ENCODE measurements at regions not wholly inside any gene's neighbourhood (a gene's known extent, or its start where the extent isn't known, plus 50 kb on each side); places are given as distances from the start of the nearest gene placed in this dataset.
"Not testable (repeated sequence)": the region's sequence is repeated elsewhere in the genome, so short reads cannot be mapped to it uniquely, and the experiment has no call there.

DNA sequence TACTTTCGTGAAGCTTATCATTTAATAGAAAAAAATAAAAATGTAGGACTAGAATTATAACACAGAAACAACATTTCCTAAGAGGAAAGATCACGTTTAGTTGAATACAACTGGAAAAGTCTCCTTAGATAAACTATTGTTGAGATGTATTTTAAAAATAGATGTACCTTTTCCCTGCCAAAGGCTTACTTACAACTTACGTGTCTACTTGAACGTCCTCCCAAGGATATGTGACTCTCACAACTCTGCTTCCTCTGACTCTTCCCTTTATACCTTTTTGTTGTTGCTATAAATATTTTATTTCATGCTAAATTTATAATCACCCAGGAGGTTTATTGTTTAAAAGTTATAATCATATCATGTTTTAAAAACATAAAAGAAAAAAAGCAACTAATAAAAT, 908.0 kb upstream of the ROBO1 start:
- H3K4me1 Mint-ChIP-seq (ENCODE audit: low read depth in 2 of 2) = no peaks in the 10 kb centered on the region
- no peak overlapping the region for H3K27ac Mint-ChIP-seq
- no peaks in the 10 kb centered on the region for H3K27me3 Mint-ChIP-seq
- peaks cover 3 to 4% of the 10 kb centered on the region in 2 donors for H3K9me3 Mint-ChIP-seq
- no peaks in the 10 kb centered on the region for H3K36me3 Mint-ChIP-seq (ENCODE audit: insufficient read depth)
- H3K4me3 Mint-ChIP-seq = no peak overlapping the region
- DNase-seq (no peak), ATAC-seq (replicated peaks) (no peak)

DNA sequence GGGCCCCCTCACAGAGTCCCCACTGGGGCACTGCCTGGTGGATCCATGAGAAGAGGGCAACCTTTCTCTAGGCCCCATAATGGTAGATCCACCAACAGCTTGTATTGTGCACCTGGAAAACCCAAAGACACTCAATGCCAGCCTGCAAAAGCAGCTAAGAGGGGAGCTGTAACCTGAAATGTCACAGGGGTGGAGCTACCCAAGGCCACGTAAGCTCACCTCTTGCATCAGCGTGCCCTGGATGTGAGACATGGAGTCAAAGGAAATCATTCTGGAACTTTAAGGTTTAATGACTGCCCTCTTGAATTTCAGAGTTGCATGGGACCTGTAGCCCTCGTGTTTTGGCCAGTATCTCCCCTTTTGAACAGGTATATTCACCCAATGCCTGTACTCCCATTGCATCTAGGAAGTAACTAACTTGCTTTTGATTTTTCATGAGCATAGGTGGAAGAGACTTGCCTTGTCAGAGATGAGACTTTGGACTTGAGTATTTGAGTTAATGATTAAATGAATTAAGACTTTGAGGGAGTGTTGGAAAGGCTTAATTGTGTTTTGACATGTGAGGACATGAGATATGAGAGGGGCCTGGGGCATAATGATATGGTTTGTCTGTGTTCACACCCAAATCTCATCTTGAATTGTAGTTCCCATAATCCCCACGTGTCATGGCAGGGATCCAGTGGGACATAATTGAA, 900.9 kb upstream of the ROBO1 start:
- ATAC-seq (replicated peaks) (no peak), DNase-seq (no peak)
- Mint-ChIP-seq H3K4me1 (ENCODE audit: low read depth in 2 of 2) (no peaks in the 10 kb centered on the region), H3K27me3 (no peaks in the 10 kb centered on the region), H3K9me3 (peaks cover 9 to 21% of the 10 kb centered on the region in 2 donors), H3K27ac (no peak overlapping the region), H3K4me3 (no peak overlapping the region), H3K36me3 (ENCODE audit: insufficient read depth) (no peaks in the 10 kb centered on the region)

DNA sequence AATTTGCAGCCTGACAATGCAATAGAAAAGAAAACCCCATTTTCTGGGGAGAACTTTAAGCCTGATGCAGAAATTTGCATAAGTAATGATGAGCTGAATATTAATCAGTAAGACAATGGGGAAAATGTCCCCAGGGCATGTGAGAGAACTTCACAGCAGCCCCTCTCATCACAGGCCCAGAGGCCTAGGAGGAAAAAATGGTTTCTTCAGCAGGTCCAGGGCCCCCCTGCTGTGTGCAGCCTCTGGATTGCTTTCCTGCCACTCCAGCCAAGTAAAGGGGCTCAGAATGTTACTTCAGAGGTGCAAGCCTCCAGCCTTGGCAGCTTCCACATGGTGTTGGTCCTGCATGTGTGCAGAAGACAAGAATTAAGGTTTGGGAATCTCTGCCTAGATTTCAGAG, 900.3 kb upstream of the ROBO1 start:
- Mint-ChIP-seq H3K4me1 (ENCODE audit: low read depth in 2 of 2) (no peaks in the 10 kb centered on the region), H3K9me3 (peaks cover 9 to 21% of the 10 kb centered on the region in 2 donors), H3K27ac (no peak overlapping the region), H3K27me3 (no peaks in the 10 kb centered on the region), H3K4me3 (no peak overlapping the region), H3K36me3 (ENCODE audit: insufficient read depth) (no peaks in the 10 kb centered on the region)
- no peak for DNase-seq
- ATAC-seq (replicated peaks) = no peak

DNA sequence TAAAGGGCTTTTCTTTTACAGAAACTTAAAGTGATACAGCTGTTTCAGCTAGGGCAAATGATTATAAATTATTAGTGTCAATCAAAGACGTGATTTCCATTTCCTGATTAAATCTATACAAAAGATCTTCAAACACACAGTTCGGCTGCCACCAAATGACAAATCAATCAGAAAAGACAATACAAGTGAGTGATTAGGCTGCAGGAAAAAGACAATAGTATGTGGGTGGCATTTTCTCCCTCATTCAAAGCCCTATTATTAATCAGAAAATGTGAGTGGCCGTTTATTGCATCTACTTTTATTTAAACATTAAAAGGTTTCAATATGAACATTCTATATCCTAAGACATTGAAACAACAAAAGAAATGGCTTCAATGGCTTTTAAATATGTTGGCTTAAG, 895.6 kb upstream of the ROBO1 start:
- Mint-ChIP-seq H3K36me3 (ENCODE audit: insufficient read depth) (peaks cover 3% of the 10 kb centered on the region), H3K4me3 (no peak overlapping the region), H3K4me1 (ENCODE audit: low read depth in 2 of 2) (no peaks in the 10 kb centered on the region), H3K27ac (no peak overlapping the region), H3K27me3 (no peaks in the 10 kb centered on the region), H3K9me3 (peaks cover 0 to 13% of the 10 kb centered on the region in 2 donors)
- DNase-seq = no peak
- no peak for ATAC-seq (replicated peaks)

DNA sequence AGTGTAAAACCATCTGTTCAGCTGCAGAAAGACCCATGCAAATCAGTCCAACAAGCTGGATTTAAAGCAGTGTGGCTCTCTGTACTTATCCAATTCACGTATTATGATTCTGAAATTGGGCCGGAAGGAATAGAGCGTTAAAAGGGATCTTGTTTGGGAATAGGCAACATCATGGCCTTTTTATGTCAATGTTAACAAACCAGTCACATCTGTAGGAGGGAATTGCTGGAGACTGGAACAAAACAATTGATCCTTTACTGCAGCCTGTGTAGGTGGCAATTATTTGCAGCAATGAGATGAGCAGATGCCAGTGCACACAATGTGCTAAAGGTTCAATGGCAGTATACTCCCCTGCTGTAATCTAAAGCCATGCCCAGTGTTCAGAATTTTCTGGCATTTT, 887.4 kb upstream of the ROBO1 start:
- Mint-ChIP-seq H3K27me3 (no peaks in the 10 kb centered on the region), H3K36me3 (ENCODE audit: insufficient read depth) (no peaks in the 10 kb centered on the region), H3K27ac (no peak overlapping the region), H3K4me3 (no peak overlapping the region), H3K9me3 (peaks cover 15 to 17% of the 10 kb centered on the region in 2 donors), H3K4me1 (ENCODE audit: low read depth in 2 of 2) (no peaks in the 10 kb centered on the region)
- no peak for DNase-seq
- ATAC-seq (replicated peaks) = no peak

DNA sequence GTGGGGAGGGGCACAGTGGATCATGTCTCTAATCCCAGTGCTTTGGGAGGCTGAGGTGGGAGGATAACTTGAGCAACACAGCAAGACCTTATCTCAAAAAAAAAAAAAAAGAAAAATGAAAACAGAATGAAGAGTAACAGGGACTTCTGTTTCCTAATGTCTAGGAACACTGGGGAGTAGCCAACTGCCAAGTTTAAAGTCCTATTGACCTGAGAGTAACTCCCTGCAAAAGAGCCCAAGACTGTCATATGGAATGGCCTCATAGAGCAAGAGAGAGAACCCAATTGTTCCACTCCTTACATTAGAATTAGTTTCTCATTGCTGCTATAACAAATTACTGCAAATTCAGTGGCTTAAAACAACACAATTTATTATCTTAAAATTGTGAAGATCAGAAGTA, 881.4 kb upstream of the ROBO1 start:
- peaks cover 15 to 26% of the 10 kb centered on the region in 2 donors for H3K9me3 Mint-ChIP-seq
- H3K4me3 Mint-ChIP-seq = no peak overlapping the region
- H3K27me3 Mint-ChIP-seq = no peaks in the 10 kb centered on the region
- no peak for ATAC-seq (replicated peaks)
- no peak overlapping the region for H3K27ac Mint-ChIP-seq
- no peaks in the 10 kb centered on the region for H3K36me3 Mint-ChIP-seq (ENCODE audit: insufficient read depth)
- no peak for DNase-seq
- no peaks in the 10 kb centered on the region for H3K4me1 Mint-ChIP-seq (ENCODE audit: low read depth in 2 of 2)

DNA sequence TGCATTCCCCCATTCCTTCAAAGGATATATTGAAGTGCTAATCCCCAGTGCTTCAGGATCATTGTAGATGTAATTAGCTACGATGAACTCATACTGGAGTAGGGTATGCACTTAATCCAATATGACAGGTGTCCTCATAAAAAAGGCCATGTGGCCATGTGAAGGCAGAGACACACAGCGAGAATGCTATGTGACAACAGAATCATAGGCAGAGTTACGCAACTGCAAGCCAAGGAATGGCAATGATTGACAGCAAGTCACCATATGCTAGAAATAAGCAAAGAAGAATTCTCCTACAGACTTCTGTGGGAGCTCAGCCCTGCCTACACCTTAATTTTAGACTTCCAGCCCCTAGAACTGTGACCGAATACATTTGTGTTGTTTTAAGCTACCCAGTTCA, 875.6 kb upstream of the ROBO1 start:
- DNase-seq = no peak
- H3K4me3 Mint-ChIP-seq = no peak overlapping the region
- H3K4me1 Mint-ChIP-seq (ENCODE audit: low read depth in 2 of 2) = no peaks in the 10 kb centered on the region
- H3K27ac Mint-ChIP-seq = no peak overlapping the region
- H3K27me3 Mint-ChIP-seq = no peaks in the 10 kb centered on the region
- ATAC-seq (replicated peaks) = no peak
- peaks cover 14 to 31% of the 10 kb centered on the region in 2 donors for H3K9me3 Mint-ChIP-seq
- H3K36me3 Mint-ChIP-seq (ENCODE audit: insufficient read depth) = no peaks in the 10 kb centered on the region

DNA sequence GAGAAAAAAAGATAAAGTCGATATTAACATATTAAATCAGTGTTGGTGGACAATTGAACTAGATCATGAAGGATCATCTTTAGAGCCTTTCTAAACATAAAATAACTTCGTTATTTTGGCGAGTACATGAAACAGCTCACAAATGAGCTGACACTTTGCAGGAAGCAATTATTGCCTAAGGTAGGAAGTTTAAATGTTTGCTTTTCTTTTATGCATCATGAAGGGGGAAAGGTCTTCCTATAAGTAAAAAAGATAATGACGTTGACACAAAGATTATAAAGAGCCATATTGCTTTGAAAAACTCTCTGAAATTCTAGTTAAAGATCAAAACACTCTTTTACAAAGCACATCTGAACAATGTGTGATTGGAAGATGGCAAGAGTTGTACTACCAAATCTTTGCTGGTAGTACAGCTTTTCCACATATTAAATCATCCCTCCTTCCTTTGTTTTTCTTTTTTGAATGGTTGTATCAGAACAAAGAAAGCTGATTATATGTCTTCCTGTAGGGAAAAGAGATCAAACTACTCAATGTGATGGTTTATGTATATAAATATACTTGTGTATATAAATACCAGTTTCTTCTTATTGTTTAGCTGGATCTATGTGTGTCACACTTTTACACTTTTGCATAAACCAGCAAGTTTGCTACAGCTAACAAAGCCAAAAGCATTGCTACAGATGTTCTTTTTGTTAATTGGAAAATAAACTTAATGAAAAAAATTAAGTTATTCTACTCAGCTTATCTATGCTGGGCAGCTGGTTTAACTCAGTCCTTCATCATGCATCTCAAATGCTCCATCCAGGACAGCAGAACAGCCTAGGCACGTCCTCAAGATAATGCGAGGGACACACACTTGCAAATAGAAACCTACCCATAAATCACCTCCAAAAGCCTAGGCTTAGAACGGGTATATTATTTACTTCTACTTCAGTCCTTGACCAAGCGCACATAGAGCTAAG, 850.8 kb upstream of the ROBO1 start:
- Mint-ChIP-seq H3K4me1 (ENCODE audit: low read depth in 2 of 2) (no peaks in the 10 kb centered on the region), H3K27me3 (no peaks in the 10 kb centered on the region), H3K9me3 (no peaks in the 10 kb centered on the region), H3K36me3 (ENCODE audit: insufficient read depth) (no peaks in the 10 kb centered on the region), H3K4me3 (no peak overlapping the region), H3K27ac (no peak overlapping the region)
- ATAC-seq (replicated peaks) = no peak
- no peak for DNase-seq

DNA sequence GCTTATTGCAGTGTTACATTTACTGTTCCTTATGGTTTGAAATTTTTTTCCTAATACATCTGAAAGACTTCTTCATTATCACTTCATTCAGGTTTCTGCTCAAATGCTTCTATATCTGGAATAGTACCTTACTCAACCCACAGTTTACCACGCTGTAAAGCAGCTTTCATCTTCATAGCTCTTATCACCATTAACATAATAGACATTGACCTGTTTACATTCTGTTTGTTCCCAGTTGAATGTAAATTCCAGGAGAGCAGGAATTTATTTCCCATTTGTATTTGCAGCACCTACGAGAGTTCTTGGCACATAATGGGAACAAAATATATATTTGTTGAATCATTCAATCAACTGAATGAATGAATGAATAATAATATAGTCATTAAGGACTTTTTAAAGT, 844.6 kb upstream of the ROBO1 start:
- Mint-ChIP-seq H3K9me3 (peaks cover 2 to 7% of the 10 kb centered on the region in 2 donors), H3K4me3 (no peak overlapping the region), H3K27me3 (no peaks in the 10 kb centered on the region), H3K36me3 (ENCODE audit: insufficient read depth) (no peaks in the 10 kb centered on the region), H3K27ac (no peak overlapping the region), H3K4me1 (ENCODE audit: low read depth in 2 of 2) (no peaks in the 10 kb centered on the region)
- ATAC-seq (replicated peaks) = no peak
- no peak for DNase-seq

DNA sequence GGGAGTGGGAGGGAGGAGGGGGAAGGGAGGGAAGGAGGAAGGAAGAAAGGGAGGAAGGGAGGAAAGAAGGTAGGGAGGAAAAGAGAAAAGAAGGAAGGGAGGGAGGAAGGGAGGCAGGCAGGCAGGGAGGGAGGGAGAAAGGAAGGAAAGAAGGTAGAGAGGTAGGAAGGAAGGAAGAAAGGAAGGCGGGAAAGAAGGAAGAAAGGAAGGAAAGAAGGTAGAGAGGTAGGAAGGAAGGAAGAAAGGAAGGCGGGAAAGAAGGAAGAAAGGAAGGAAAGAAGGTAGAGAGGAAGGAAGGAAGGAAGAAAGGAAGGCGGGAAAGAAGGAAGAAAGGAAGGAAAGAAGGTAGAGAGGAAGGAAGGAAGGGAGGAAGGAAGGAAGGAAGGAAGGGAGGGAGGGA, 840.3 kb upstream of the ROBO1 start:
- not testable (repeated sequence) for H3K27me3 Mint-ChIP-seq; H3K27ac Mint-ChIP-seq; H3K4me3 Mint-ChIP-seq; ATAC-seq (replicated peaks); H3K36me3 Mint-ChIP-seq (ENCODE audit: insufficient read depth); DNase-seq; H3K9me3 Mint-ChIP-seq; H3K4me1 Mint-ChIP-seq (ENCODE audit: low read depth in 2 of 2)

DNA sequence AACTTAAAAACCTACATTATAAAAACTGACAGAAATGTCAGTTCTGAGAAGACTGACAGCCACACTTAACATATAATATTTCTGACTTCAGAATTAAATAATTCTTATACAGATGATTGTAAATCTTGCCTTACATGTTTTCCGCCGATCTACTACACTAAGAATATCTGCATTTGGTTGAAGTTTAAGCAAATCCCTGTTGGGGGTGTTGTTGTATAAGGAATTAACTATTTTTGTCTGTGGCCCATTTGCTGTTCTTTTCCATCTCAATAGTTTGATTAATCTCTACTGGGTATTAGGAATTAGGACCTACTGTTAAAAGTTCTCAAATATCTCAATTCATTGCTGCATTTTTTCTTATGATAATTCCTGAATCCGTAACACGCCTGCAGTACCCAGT, 838.3 kb upstream of the ROBO1 start:
- Mint-ChIP-seq H3K27ac (no peak overlapping the region), H3K27me3 (no peaks in the 10 kb centered on the region), H3K36me3 (ENCODE audit: insufficient read depth) (peaks cover 5% of the 10 kb centered on the region), H3K4me1 (ENCODE audit: low read depth in 2 of 2) (no peaks in the 10 kb centered on the region), H3K9me3 (peaks cover 5 to 8% of the 10 kb centered on the region in 2 donors), H3K4me3 (no peak overlapping the region)
- no peak for ATAC-seq (replicated peaks)
- no peak for DNase-seq

DNA sequence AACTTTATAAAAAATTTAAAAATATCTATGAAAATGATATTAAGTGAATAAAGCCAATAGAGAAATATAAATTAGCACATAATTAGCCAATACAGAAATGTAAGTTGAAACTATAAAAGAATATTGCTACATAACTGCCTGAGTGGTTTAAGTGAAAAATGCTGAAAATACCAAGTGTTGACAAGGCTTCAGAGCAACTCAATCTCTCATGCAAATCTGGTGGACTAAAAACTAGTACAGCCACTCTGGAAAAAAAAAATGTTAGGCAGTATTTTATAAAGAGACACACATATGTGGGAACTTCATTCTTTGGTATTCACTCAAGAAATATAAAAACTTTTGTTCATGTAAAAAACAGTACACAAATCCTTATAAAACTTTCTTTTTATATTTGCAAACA, 833.7 kb upstream of the ROBO1 start:
- no peaks in the 10 kb centered on the region for H3K27me3 Mint-ChIP-seq
- H3K4me1 Mint-ChIP-seq (ENCODE audit: low read depth in 2 of 2) = no peaks in the 10 kb centered on the region
- H3K36me3 Mint-ChIP-seq (ENCODE audit: insufficient read depth) = peaks cover 7% of the 10 kb centered on the region
- no peak overlapping the region for H3K27ac Mint-ChIP-seq
- no peak for DNase-seq
- no peak overlapping the region for H3K4me3 Mint-ChIP-seq
- H3K9me3 Mint-ChIP-seq = peaks cover 14% of the 10 kb centered on the region in 2 donors
- ATAC-seq (replicated peaks) = no peak

DNA sequence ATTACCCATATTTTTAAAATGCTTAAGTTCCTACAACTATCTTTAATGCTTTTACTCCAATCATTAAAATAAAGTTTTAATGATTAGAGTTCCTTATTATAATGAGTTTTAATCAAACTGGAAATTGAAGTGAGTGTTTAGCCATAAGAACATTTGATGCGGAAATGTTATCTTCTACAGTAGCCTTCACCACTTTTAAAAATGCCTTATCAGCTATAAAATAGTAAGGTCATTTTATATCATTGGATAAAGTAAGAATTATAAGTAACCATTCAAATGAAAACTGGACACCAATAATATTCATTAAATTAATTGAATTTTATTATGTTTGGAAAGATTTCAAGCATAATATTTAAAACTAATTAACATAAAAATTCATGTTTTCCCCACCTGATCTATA, 825.0 kb upstream of the ROBO1 start:
- H3K9me3 Mint-ChIP-seq = peaks cover 11 to 12% of the 10 kb centered on the region in 2 donors
- no peaks in the 10 kb centered on the region for H3K4me1 Mint-ChIP-seq (ENCODE audit: low read depth in 2 of 2)
- H3K4me3 Mint-ChIP-seq = no peak overlapping the region
- no peaks in the 10 kb centered on the region for H3K27me3 Mint-ChIP-seq
- no peak for ATAC-seq (replicated peaks)
- no peak overlapping the region for H3K27ac Mint-ChIP-seq
- no peak for DNase-seq
- peaks cover 3% of the 10 kb centered on the region for H3K36me3 Mint-ChIP-seq (ENCODE audit: insufficient read depth)

DNA sequence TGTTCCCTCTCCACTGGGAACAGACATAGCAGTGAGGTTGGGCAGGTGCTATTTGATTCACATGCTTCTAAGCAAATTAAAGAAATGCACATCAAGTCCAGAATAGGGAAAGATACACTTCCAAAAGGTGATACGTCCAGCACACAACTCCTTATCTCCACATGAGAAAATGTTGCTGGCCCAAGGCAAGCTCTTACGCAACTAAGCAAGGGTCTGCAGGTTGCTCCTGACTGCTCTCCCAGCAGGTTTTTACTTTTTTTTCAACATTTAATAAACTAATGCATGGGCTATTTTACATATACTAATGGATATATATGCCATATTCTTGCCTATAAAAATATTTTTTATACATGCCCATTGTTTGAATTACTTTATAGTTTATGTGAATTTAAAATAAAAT, 818.5 kb upstream of the ROBO1 start:
- Mint-ChIP-seq H3K36me3 (ENCODE audit: insufficient read depth) (no peaks in the 10 kb centered on the region), H3K4me3 (no peak overlapping the region), H3K27me3 (no peaks in the 10 kb centered on the region), H3K9me3 (no peaks in the 10 kb centered on the region), H3K4me1 (ENCODE audit: low read depth in 2 of 2) (no peaks in the 10 kb centered on the region), H3K27ac (no peak overlapping the region)
- no peak for ATAC-seq (replicated peaks)
- DNase-seq = no peak

All from effector memory CD8-positive, alpha-beta T cell (primary cell).